ENCODE measurements at regions not wholly inside any gene's neighbourhood (a gene's known extent, or its start where the extent isn't known, plus 50 kb on each side); places are given as distances from the start of the nearest gene placed in this dataset.
A peak's percentile ranks its signal among the peaks of the same experiment; 100 is the strongest.

GRCh38 chr2:81260320-81260719 lies 955.8 kb upstream of the LRRTM1 start:
- Histone ChIP-seq H3K36me3 (no peaks in the 10 kb centered on the region), H3K9me3 (ENCODE audit: low read depth) (no peaks in the 10 kb centered on the region), H3K4me1 (ENCODE audit: low read depth) (no peaks in the 10 kb centered on the region), H3K27ac (no peak overlapping the region), H3K4me3 (no peak overlapping the region), H3K27me3 (no peaks in the 10 kb centered on the region)
- DNase-seq (ENCODE audit: low read depth in 1 of 2, low spot score in 1 of 2), result no peak
- no peak for TF ChIP-seq CTCF (IDR thresholded peaks at IDR 0.05; ENCODE audit: low read depth, low read length)

GRCh38 chr2:81250270-81250669 lies 945.7 kb upstream of the LRRTM1 start:
- Histone ChIP-seq H3K27ac (no peak overlapping the region), H3K4me1 (ENCODE audit: low read depth) (no peaks in the 10 kb centered on the region), H3K27me3 (no peaks in the 10 kb centered on the region), H3K36me3 (no peaks in the 10 kb centered on the region), H3K9me3 (ENCODE audit: low read depth) (no peaks in the 10 kb centered on the region), H3K4me3 (no peak overlapping the region)
- DNase-seq (ENCODE audit: low read depth in 1 of 2, low spot score in 1 of 2), result no peak
- TF ChIP-seq CTCF (IDR thresholded peaks at IDR 0.05; ENCODE audit: low read depth, low read length), result no peak

- TF ChIP-seq CTCF (IDR thresholded peaks at IDR 0.05; ENCODE audit: low read depth, low read length), result no peak
Observed at GRCh38 chr2:81249152-81249551, 944.6 kb upstream of the LRRTM1 start.

GRCh38 chr2:81247648-81248047 lies 943.1 kb upstream of the LRRTM1 start:
- Histone ChIP-seq H3K4me3 (no peak overlapping the region), H3K27me3 (no peaks in the 10 kb centered on the region), H3K36me3 (no peaks in the 10 kb centered on the region), H3K4me1 (ENCODE audit: low read depth) (peaks cover 13% of the 10 kb centered on the region), H3K27ac (no peak overlapping the region), H3K9me3 (ENCODE audit: low read depth) (no peaks in the 10 kb centered on the region)
- TF ChIP-seq CTCF (IDR thresholded peaks at IDR 0.05; ENCODE audit: low read depth, low read length), result no peak
- DNase-seq (ENCODE audit: low read depth in 1 of 2, low spot score in 1 of 2), result no peak

More at GRCh38 chr2:81249152-81249551, 944.6 kb upstream of the LRRTM1 start:
- H3K27ac ChIP-seq, result no peak overlapping the region
- H3K36me3 ChIP-seq, result no peaks in the 10 kb centered on the region
- DNase-seq (ENCODE audit: low read depth in 1 of 2, low spot score in 1 of 2), result no peak
- H3K27me3 ChIP-seq, result no peaks in the 10 kb centered on the region
- peaks cover 9% of the 10 kb centered on the region for H3K4me1 ChIP-seq (ENCODE audit: low read depth)
- no peak overlapping the region for H3K4me3 ChIP-seq
- H3K9me3 ChIP-seq (ENCODE audit: low read depth), result no peaks in the 10 kb centered on the region

GRCh38 chr2:81242501-81242900 lies 937.9 kb upstream of the LRRTM1 start:
- Histone ChIP-seq H3K9me3 (ENCODE audit: low read depth) (no peaks in the 10 kb centered on the region), H3K27me3 (no peaks in the 10 kb centered on the region), H3K36me3 (no peaks in the 10 kb centered on the region), H3K27ac (no peak overlapping the region), H3K4me3 (no peak overlapping the region), H3K4me1 (ENCODE audit: low read depth) (peaks cover 18% of the 10 kb centered on the region)
- no peak for TF ChIP-seq CTCF (IDR thresholded peaks at IDR 0.05; ENCODE audit: low read depth, low read length)
- peak in 1 of 2 donors; percentile 56 for DNase-seq (ENCODE audit: low read depth in 1 of 2, low spot score in 1 of 2)

- Histone ChIP-seq H3K27ac (no peak overlapping the region), H3K4me3 (no peak overlapping the region), H3K9me3 (ENCODE audit: low read depth) (no peaks in the 10 kb centered on the region), H3K4me1 (ENCODE audit: low read depth) (peaks cover 8% of the 10 kb centered on the region), H3K36me3 (no peaks in the 10 kb centered on the region), H3K27me3 (no peaks in the 10 kb centered on the region)
- DNase-seq (ENCODE audit: low read depth in 1 of 2, low spot score in 1 of 2), result no peak
- TF ChIP-seq CTCF (IDR thresholded peaks at IDR 0.05; ENCODE audit: low read depth, low read length), result no peak
Observed at GRCh38 chr2:81238462-81238861, 933.9 kb upstream of the LRRTM1 start.

All from cardiac muscle cell (in vitro differentiated cells and primary cell).